ENCODE measurements at regions not wholly inside any gene's neighbourhood (a gene's known extent, or its start where the extent isn't known, plus 50 kb on each side); places are given as distances from the start of the nearest gene placed in this dataset.

DNA sequence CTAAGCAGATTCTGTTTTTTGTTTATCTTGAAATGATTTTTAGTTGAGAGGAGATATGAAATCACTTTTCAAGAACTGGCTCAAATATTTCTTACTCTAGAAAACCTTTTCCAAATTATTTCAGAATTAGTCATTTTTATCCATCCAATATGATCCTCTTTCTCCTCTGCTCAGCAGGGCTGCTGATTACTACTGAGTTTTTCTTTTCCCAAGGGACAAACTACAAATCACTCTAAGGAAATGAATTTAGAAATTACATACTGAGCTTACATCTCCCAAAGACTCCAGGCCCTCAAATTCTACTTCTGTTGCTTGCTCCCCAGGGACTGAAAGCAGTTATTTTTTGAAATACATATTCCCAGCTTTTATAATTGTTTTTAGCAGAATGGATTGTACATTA lies 87.4 kb upstream of the UFM1 start:
- TF ChIP-seq, protein P1, sequence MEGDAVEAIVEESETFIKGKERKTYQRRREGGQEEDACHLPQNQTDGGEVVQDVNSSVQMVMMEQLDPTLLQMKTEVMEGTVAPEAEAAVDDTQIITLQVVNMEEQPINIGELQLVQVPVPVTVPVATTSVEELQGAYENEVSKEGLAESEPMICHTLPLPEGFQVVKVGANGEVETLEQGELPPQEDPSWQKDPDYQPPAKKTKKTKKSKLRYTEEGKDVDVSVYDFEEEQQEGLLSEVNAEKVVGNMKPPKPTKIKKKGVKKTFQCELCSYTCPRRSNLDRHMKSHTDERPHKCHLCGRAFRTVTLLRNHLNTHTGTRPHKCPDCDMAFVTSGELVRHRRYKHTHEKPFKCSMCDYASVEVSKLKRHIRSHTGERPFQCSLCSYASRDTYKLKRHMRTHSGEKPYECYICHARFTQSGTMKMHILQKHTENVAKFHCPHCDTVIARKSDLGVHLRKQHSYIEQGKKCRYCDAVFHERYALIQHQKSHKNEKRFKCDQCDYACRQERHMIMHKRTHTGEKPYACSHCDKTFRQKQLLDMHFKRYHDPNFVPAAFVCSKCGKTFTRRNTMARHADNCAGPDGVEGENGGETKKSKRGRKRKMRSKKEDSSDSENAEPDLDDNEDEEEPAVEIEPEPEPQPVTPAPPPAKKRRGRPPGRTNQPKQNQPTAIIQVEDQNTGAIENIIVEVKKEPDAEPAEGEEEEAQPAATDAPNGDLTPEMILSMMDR (IDR thresholded peaks at IDR 0.05) = no peak
- no peak for TF ChIP-seq POLR2A (IDR thresholded peaks at IDR 0.05)
